ENCODE measurements at regions not wholly inside any gene's neighbourhood (a gene's known extent, or its start where the extent isn't known, plus 50 kb on each side); places are given as distances from the start of the nearest gene placed in this dataset.

- no peak for DNase-seq
Measured at GRCh38 chr11:128184981-128185380, 402.4 kb downstream of the ETS1 start.

GRCh38 chr11:128182844-128183243 lies 404.5 kb downstream of the ETS1 start:
- no peak for DNase-seq

DNA sequence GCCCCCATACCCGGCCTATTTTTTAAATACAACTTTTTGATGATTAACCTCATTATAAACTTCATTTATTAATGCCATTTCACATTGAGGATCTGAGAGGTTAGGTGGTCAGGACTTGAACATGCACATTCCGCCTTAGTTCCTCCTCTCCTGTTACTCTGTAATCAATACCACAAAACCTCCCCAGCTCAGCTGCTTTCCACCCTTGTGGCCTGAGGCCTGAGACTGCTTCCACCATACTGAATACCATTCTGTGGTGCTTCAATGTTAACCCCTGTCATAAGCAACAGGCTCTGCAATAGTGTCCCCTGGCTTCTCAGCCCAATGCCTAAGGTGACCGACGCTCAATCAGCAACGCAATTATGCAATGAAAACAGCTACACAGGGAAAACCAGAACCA lies 405.4 kb downstream of the ETS1 start:
- no peak for DNase-seq

- no peak for DNase-seq
Measured at GRCh38 chr11:128181088-128181480, 406.3 kb downstream of the ETS1 start.

DNA sequence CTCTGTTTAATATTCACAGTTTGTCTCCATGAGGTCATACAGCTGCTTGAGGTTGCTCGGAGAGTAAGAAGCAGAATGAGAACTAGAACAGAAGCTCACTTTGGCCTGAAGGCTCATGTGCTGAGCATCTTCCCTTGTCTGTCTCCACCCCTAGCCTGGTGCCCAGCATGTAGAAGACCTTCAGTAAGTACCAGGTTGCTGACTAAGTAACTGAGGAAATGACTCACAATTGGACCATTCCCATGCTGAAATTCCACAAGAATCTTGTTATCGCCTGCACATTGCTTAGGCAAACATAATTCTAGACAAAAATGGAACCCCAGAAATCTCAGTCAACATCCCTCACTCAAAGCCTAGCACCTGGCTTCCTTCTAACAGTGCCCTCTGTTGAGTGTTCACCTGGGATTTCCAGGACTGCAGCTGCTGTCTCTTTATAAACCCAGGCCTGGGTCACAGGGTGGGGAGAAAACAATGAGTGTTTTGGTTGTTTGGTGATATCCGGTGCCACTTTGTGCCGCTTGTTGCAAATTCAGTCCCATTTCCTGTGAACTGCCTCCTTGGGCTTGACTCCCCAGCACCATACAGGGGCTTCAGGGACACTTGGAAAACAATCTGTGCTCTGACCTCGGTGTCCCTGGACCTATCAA lies 406.8 kb downstream of the ETS1 start:
- DNase-seq, result no peak

GRCh38 chr11:128179512-128179911 lies 407.8 kb downstream of the ETS1 start:
- DNase-seq, result no peak

DNA sequence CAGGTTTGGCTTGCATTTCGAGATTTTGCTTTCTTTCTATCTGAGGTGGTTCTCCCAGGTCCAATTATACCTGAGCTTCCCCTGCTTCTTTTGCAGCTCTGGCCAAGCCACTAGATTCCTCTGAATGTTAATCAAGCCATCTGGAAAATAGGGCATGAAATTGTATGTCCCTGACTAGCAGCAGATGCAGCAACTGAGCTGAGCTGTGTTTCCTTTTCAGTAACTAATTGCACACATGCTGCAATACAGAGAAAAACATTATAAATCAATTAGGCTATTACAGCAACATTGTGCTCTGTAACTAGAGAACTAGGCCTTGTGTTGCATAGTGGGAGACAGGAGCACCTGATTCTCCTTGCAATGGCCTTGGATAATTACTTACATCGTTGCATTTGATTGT lies 408.3 kb downstream of the ETS1 start:
- no peak for DNase-seq

- no peak for DNase-seq
Measured at GRCh38 chr11:128174465-128175291, 412.7 kb downstream of the ETS1 start.

DNA sequence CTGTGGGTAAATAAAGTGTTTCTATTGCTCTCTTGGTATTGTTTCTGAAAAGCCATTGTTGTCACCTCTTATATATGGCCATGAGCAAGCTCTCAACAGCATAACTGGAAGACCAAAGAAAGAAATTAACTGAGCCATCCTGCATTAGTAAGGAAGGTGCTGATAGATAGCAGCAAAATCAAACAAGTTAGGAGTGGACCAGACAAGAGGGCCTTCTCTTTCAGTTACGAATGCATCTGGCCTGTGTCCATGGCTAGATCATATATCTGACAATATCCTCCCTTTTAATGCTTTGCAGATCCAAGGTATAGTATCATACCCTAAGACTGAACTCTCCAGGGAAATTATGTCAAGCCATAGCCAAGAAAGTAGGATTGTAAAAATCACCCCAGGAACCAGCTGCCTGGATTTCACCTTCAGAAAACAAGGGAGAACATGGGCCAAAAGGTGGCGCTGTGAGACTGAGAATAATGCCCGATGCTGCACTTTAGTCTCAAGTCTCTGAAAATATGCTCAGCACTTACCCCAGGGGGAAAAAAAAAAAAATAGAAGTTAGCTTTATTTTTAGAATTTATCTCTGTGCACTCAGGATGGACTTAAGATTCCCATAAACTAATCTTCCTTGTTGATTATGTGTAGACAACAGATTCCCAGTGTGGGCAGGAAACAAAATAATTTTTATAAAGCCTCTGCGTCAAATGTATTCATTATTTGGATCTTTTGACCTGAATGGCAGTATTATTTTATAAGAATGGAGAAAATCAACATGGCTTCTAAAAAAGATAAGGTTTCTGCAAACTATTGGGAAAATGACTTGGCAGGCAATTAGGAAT lies 415.1 kb downstream of the ETS1 start:
- peak; percentile 50 for DNase-seq

- DNase-seq, result no peak
Measured at GRCh38 chr11:128171506-128171905, 415.9 kb downstream of the ETS1 start.

GRCh38 chr11:128165572-128165971 lies 421.8 kb downstream of the ETS1 start:
- no peak for DNase-seq

GRCh38 chr11:128164080-128164741 lies 423.1 kb downstream of the ETS1 start:
- DNase-seq, result no peak

DNA sequence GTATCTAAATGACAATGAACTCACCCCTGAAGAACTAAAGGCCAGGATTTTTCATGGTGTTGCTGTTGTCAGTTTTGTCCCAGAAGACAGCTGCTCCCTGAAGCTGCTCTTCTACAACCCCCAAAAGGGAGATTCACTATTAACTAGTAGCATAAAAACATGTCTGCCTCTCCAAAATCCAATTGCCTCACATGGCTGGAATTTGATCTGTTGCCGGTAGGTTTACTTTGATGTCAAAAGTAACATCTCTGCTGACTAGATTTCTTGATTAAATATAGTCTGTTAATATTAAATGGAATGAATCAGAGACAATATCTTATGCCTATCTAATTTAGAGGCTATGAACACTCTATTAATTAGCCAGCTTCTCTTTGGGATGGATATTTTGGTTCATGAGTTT lies 425.4 kb downstream of the ETS1 start:
- DNase-seq, result no peak

DNA sequence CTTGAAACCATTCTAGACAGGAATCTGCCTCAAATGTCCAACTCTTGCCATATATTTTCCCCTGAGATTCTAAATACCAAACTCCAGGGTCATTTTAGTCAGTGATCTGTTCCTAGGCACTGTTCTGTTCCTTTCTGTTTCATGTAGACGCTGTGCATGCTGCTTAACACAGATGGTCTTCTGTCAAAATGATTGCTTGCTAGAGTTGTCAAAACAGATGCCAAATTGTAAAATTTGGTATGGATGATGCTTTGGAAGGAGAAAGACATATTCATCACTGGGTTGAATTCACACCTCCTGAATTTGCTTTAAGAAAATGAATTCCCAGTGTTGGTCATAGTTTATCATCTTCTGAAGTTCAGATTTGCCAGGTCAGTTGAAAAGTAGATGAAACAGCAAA lies 425.9 kb downstream of the ETS1 start:
- no peak for DNase-seq

DNA sequence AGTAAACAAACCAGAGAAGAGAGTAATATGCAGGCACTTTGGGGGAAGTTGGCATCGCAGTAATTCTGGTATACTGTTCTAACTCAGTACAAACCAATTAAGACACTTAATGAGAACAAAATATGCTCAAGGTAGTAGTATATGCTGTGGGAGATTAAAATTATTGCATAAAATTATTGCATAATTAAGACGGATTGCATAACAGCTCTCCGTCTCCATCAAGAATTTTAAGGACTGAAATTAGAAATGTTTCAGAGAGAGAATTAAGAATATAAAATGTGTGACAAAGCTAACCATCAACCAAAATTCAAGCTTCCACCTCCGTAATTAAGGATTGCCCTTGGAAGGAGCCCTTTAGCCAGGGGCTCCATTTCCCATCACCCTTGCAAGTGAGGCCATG lies 428.5 kb downstream of the ETS1 start:
- no peak for DNase-seq

DNA sequence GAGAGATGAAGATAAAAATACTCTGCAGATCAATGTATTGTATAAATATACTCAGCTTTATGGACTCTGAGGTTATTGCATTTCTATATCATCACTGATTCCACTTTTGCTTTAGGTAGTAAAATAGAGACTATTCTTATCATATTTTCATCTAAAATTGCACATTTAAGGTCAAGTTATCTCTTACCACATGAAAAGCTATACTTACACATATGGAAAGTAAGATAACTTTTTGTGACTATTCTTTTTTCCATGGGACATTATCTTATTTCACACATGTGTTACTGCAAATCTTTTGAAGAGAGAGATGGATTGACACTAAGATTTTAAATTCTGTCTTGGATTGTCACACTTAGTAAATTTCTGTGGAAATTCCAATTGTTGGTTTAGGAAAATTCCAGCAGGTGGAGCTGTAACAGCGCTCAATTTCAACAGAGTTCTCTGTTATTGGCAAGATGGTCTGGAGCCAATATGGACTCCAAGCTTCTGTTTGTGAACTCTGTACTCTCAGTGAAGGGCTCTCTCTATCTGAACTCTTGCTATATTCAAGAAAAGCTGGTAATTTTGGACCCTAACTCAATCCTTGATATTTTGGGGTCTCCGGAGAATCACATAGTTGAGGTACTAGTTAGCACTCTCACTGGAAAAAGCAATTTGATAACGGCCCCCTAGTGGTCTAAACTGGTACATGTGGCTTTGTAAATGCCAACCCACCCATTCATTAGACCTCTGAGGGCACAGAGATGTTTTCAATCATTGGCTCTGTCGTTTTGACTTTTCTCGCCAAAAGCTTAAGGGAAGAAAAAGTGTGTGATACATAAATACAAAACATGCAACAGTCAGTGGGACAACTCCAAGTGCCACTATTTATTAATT lies 429.7 kb downstream of the ETS1 start:
- DNase-seq, result peak; percentile 30

DNA sequence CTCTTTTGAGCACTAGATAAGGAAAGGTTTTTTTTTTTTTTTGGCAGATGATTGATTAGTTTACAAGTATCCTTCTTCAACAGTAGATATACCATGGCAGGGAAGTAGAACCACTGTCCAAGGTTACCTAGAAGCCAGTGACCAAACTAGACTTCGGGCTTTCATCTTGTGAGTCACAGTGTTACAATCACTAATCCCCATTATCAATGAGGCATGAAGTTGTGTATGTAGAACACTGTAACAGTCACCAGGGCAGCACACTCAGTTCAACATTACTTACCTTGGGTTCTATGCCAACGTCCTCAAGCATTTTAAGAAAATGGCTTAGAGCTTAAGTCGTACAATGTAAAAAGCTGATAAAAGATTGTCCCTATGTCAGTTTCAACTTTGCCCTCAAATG lies 430.9 kb downstream of the ETS1 start:
- DNase-seq, result no peak

DNA sequence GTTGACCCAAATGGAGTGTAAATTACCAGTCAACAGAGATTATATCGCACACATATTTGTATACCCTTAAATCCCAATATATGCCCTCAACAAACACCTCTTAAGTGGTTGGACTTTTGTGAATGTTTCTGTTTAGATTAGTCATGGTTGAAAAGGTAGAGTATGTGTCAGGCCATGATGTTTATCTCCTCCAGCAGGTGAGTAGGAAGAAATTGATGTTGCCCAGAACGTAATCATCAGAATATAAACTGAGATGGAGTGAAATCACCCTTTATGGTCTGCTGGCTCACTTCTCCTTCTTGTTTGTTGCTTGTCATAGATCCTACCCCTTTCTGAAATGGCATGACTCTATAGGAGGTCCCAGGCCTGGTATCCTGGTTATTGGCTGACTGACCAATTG lies 431.8 kb downstream of the ETS1 start:
- DNase-seq, result no peak

- no peak for DNase-seq
Measured at GRCh38 chr11:128153697-128154048, 433.7 kb downstream of the ETS1 start.

DNA sequence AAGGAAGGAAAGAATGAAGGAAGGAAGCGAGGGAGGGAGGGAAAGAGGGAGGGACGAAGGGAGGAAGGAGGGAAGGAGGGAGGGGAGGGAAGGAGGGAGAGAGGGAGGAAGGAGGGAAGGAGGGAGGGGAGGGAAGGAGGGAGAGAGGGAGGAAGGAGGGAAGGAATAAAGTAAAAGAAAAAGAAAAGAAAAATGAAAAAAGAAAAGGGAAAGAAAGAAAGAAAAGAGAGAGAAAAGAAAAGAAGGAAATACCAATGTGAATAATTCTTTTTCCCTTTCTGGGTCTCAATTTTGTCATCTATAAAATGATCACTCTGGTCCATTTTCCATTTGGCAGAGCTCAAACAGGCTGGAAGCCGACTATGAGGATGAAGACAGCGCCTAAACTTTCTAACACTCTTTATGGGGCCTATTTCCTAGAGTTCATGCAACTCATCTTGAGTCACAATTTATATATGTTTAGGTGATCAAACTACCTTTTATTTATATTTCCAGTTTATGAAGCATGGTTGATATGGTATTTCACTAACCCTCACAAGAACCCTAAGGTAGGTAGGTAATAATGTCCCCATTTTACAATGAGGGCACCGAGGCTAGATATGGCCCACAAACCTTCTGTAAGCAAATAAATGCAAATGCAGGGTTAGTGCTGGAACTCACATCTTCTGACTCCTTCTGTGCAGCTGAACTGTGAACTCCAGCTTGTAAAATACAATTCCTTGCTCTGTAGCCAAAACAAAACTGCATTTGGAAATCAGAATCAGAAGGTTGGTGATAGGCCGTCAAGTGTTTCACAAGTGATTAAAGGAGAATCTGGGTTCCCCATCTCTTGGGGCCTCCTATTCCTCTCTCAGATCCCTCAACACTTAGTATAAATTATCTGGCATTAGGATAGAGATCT lies 434.3 kb downstream of the ETS1 start:
- DNase-seq, result no peak

DNA sequence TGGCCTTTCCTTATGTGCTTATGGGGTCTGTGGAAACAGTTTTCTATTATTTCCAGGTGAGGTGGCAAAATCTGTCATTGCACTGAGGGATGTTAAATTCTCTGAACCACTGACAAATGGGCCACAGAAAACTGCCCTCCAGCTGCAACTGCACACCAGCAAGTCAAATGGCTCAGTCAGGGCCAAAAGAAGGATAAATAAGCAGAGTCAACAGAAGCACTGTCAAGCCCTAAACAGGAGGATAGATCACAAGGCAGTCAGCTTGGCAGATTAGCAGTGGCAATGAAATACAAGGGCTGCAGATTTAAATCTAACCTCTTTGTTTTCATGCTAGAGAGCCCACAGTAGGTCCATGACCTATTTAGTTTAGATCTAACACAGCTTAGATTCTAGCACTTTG lies 435.6 kb downstream of the ETS1 start:
- no peak for DNase-seq
